22Rv1 (cell line): ENCODE measurements at regions not wholly inside any gene's neighbourhood (a gene's known extent, or its start where the extent isn't known, plus 50 kb on each side); places are given as distances from the start of the nearest gene placed in this dataset.

Source experiments
- H3K27ac ChIP-seq: fragments of 450-650 bp; 2 replicates; pipeline ENCODE4 v1.5.1; 2017
- ZFX ChIP-seq: fragments of 450-650 bp; IDR thresholded peaks from 2 replicates; pipeline ENCODE4 v1.6.1; 2017; ENCODE audit warnings: antibody characterized with exemption, borderline replicate concordance
- TF ChIP-seq, protein P1 (sequence below): fragments of 450-650 bp; IDR thresholded peaks from 2 replicates; pipeline ENCODE4 v1.5.1; 2017; ENCODE audit warnings: mild to moderate bottlenecking

DNA sequence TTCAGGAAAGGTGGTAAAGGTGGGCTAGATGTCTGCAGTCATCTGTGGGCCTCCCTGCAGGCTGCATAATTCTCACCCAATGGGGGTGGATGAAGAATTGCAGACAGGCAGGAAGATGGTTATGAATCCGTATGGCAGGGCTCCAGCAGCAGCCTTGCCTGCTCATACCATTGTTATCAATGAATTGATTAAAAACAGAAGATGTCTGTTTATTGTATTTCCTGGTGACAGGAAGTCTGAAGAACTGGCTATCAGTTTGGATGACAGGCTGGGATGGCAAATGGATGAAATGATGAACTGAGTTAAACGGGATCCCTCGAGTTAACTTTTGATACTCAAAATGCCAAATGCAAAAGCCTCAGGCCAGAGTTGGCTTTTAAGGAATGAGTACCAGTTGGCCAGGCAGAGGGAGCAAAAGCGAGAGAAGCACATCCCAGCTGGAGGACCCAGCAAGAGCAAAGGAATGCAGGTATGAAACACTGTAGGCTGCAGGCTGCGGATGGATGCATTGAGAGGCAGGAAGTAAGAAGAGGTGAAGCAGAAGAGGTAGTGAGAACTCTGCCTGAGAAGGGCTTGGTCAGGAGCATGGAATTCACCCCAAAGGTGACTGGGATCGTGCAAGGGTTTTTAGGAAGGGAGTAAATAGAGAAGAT lies 550.0 kb upstream of the TBX3 start:
- H3K27ac ChIP-seq: no peak overlapping the region
- TF ChIP-seq, protein P1, sequence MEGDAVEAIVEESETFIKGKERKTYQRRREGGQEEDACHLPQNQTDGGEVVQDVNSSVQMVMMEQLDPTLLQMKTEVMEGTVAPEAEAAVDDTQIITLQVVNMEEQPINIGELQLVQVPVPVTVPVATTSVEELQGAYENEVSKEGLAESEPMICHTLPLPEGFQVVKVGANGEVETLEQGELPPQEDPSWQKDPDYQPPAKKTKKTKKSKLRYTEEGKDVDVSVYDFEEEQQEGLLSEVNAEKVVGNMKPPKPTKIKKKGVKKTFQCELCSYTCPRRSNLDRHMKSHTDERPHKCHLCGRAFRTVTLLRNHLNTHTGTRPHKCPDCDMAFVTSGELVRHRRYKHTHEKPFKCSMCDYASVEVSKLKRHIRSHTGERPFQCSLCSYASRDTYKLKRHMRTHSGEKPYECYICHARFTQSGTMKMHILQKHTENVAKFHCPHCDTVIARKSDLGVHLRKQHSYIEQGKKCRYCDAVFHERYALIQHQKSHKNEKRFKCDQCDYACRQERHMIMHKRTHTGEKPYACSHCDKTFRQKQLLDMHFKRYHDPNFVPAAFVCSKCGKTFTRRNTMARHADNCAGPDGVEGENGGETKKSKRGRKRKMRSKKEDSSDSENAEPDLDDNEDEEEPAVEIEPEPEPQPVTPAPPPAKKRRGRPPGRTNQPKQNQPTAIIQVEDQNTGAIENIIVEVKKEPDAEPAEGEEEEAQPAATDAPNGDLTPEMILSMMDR: no peak
- TF ChIP-seq ZFX: no peak

DNA sequence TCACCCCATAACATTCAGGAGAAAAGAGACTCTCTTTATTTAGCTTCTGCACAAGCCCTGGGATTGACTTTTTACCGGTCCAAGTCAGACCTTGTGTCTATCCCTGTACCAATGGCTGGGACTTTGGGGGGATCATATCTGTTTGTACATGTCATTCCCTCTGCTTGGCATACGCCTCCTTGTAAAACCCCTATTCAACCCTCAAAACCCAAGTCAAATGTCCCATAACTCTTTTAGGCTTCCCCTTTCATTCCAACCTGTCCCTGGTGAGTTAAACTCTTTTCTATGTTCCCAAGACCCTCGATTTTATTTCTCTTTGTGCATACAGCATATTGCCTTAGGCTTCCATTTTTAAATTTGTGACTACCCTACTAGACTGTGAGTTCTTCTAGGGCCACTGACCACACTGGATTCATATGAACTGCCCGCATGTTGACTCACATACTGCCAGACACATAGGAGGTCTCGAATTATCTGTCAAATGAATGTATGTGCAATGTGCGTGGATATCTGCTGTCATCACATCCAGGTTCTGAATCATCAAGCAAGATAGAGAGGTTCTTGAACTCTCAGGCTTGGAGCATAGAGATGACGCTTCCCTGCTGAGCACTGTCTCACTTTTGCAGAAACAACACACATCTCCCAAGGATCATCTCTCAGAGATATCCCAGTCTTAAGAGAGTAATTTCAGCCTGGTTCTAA lies 548.6 kb upstream of the TBX3 start:
- H3K27ac ChIP-seq: no peak overlapping the region
- no peak for TF ChIP-seq ZFX
- TF ChIP-seq, protein P1: no peak

DNA sequence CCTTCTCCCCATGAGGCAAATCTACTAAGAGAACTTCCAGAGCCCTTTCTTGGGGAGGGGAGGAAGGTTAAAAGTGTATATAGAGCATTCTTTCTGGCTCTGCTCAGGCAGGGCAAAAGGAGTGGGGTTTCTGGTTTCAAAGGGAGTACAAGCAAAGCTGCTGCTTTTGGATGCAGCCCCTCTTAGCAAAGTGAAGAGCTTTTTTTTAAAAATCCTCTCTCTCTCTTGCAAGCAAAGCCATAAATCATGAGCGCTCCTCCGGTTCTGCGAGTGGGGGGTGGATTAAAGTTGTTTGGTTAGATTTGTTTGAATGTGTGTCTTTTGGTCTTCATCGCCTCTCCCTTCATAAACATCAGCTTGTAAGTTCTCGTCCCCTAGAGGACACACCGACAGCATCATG lies 546.6 kb upstream of the TBX3 start:
- H3K27ac ChIP-seq: no peak overlapping the region
- no peak for TF ChIP-seq ZFX
- TF ChIP-seq, protein P1: no peak

DNA sequence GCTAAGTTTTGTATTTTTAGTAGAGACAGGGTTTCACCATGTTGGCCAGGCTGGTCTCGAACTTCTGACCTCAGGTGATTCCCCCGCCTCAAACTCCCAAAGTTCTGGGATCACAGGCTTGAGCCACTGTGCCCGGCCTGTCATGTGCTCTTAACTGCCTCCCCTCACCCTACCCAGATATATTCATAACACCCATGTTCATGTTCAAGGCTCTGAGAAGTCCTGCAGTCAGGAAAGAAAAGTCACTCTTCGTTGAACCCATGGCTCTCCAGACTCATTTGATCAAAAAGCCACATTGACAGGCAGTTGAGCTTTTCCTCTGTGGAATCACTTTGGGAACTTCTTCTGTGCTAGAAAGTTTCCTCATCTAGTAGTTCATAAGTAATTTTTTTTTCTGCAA lies 545.5 kb upstream of the TBX3 start:
- H3K27ac ChIP-seq: no peak overlapping the region
- TF ChIP-seq, protein P1: no peak
- no peak for TF ChIP-seq ZFX

DNA sequence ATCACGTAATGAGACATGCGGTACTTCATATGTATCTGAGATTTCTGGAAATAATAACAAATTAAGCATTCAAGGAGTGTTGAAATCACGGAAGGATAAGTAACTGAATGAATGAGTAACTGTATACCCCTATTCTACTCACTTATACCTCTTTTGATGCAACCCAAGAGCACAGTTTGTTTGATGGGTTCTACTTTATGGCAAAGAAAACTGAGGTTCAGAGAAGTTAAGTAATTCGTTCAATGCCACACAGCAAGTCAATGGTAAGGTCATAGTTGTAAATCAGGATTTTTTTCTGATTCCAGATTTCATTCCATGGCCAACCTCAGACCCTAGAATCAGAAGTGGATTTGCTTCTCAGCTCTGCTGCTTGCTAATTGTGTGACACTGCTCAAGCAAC lies 544.5 kb upstream of the TBX3 start:
- TF ChIP-seq ZFX: no peak
- TF ChIP-seq, protein P1: no peak
- H3K27ac ChIP-seq: no peak overlapping the region

DNA sequence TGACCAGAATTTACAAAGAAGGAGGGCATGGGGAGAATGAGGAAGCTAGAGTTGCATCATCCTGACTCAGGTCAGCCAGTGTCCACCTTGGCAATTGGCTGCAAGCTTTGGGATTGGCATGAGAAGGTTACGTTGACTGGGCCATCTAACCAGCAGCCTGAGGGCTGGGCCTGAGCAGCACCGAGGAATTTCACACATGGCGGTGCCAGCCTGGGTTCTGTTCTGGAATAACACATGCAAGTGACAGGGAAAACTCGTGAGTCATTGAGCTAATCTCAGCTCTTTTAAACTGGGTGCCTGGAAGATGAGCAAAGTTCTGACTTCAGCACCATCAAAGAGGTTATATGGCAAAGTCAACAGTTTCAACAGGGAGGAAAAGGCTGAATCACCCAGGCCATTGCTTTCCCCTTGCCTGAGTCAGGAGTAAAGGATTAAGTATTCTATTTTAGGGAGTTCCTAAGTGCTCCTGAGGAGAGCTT lies 543.2 kb upstream of the TBX3 start:
- no peak overlapping the region for H3K27ac ChIP-seq

More for the DNA sequence above, 543.2 kb upstream of the TBX3 start:
- TF ChIP-seq ZFX: no peak
- TF ChIP-seq, protein P1: no peak
